GM18498 (cell line): ENCODE measurements at regions not wholly inside any gene's neighbourhood (a gene's known extent, or its start where the extent isn't known, plus 50 kb on each side); places are given as distances from the start of the nearest gene placed in this dataset.
"Not testable (repeated sequence)": the region's sequence is repeated elsewhere in the genome, so short reads cannot be mapped to it uniquely, and the experiment has no call there.

Experiments
- ATAC-seq: cut with Tn5 transposase; IDR thresholded peaks from one replicate; pipeline ENCODE4 v1.9.1; 2021; ENCODE audit warnings: mild to moderate bottlenecking, moderate library complexity; ENCODE audit not compliant: unreplicated experiment

GRCh38 chr2:166647935-166648334, 153.9 kb upstream of the SCN7A start:
- no peak for ATAC-seq

GRCh38 chr2:166643980-166644379, 149.9 kb upstream of the SCN7A start:
- no peak for ATAC-seq

- ATAC-seq, result not testable (repeated sequence)
Measured at GRCh38 chr2:166641516-166641915, 147.5 kb upstream of the SCN7A start.

- ATAC-seq, result no peak
Measured at GRCh38 chr2:166637051-166637450, 143.0 kb upstream of the SCN7A start.

DNA sequence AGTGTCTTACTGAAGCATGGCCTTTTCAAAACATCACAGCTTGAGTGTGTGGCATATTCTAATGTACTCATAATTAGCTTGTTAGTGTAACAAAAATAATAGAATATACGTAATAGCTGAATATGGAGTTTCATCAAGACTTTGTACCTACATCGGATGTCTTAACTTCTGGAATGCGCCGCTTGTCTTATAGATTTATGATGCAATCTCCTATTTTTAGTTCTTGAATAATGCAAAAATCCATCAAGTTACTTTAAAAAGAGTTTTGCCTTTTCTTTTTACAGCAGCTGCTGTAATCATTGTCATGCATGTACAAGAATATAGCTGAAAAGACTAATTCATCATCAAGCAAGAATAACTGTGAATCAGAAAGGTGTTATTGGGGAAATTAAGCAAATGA, 140.7 kb upstream of the SCN7A start:
- no peak for ATAC-seq

DNA sequence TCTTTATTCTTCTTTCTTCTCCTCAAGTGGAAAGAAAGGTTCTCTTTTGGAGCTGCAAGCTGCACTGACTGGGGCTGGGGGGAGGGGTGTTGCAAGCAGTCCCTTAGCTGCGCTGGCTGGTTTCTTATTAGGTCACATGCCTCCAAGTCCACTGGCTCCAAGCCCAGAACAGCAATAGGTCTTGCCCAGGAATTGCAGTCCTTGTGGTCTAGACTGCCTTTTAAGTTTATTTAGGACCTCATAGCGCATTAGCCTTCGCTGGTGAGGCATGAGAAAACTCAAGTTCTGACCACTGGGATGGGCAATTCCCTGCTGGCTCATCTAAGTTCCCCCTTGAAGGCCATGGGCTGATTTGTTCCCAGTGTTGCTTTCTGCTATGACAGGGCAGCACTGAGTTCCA, 138.6 kb upstream of the SCN7A start:
- no peak for ATAC-seq

- ATAC-seq, result no peak
Measured at GRCh38 chr2:166628478-166629136, 134.6 kb upstream of the SCN7A start.

DNA sequence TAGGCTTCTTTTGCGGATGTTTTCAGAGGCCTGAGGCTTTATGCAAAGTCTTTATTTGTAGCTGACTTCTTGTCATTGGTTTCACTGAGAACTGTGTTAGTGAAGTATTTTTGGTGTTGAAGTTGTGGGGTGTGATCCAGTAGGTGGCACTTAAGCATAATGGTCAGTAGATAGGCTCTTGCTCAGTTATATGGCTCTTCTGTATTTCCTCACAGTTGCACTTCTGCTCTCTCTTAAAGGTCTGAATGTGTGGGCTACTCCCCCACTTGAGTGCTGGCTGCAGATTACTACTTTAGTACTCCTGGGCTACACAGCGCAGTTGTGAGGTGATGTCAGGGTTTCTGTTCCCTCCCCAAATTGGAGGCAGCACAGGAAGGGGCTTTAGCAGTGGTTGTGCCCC, 133.8 kb upstream of the SCN7A start:
- ATAC-seq, result peak; percentile 64

GRCh38 chr2:166625670-166626069, 131.6 kb upstream of the SCN7A start:
- ATAC-seq, result no peak

GRCh38 chr2:166614503-166614902, 120.5 kb upstream of the SCN7A start:
- ATAC-seq, result no peak

DNA sequence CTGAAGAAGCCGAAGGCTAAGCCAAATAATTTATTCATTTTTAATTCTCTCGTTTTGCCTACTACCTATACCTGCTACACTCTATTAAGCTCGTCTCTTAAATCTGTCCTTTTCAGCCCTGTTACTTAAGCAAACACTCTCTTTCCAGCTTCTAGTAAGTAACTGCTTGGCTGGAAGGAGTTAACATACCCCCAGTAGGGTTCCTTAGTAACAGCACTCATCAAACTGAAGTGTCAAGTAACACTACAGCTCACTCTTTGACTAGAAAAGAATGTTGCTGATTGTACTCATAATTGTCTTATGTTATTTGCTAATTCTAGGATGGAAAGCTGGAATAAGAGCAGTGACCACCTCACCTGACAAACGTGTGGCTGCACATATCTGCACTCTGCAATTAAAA, 120.0 kb upstream of the SCN7A start:
- ATAC-seq, result no peak

DNA sequence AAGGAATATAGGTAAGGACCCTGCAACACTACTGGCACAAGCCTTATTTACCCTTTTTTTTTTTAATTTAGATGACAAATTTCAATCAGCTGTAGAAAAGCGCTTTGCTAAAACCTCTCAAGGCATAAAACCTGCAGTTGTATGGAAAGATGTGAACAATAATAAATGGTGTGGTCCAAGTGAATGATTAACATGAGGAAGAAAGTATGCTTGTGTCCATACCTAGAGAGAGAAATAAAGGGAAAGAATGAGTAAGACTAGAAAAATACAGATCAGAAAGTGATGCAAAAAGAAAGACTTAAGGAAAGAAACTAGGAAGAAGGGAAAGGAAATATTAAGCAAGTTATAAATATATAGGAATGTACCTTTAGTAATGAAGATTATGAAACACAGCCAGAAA, 119.2 kb upstream of the SCN7A start:
- no peak for ATAC-seq

DNA sequence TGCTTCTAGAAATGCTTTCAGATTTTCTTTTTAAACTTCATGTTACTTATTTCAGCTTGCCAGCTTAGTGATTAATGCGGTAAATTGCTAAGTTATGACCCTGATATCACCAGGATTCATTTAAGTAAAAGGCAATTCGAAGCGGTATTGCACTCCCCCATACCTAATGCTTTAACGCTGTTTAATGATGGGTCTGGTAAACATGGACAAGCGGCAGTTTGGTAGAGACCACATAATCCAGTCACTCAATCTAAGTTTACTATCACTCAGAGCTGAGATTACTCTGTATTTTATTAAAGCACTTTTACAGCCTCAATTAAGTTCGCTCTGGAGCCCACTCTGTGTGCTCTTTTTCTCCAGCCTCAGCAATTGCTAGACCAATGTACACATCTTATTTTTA, 118.2 kb upstream of the SCN7A start:
- no peak for ATAC-seq

DNA sequence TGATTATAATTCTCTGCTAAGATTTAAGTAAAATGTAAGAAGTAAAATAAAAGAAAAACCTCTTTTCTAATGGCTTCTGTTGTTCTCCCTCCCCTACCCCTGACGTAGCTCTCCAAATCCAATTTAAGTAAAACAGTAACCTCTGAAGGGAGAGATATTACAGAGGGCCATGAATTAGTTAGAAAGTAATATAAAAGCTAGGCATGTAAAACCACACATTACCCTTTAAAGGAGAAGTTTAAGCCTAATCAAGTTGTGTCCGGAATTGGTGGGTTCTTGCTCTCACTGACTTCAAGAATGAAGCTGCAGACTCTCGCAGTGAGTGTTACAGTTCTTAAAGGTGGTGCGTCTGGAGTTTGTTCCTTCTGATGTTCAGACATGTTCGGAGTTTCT, 116.9 kb upstream of the SCN7A start:
- no peak for ATAC-seq

DNA sequence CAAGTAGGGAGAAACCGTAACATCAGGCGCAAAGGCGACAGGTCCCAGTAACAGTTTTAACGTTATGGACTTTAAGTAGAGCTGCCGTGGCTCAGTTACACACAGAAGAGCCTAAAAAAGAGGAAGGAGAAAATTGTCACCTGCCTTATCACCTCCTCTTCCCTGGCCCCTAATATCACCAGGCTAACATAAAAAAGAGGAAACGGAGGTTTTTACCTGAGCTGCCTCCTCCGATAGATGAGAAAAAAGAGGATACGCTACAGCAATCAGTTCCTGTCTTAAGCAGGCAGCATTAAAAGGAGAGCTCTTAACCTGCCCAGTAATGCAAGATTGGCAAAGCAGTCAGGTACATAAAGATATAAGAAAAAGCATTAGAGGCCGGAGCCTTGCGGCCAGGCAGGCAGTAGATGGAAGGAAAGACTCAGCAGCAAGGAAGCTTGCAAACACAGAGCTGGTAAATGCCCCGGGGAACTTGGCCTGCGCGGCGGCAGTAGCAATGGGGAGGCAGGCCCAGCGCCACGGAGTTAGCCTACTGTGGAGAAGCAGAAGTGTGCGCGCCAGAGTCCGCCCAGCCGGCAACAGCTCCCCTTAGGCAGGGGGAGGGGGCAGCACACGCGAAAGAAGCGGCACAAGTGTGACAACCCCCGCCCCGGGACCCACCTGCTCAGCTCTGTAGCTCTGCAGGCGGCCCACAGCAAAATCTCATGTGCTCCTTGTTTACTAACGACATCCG, 116.3 kb upstream of the SCN7A start:
- ATAC-seq, result no peak

- ATAC-seq, result no peak
Measured at GRCh38 chr2:166609183-166609959, 115.3 kb upstream of the SCN7A start.

DNA sequence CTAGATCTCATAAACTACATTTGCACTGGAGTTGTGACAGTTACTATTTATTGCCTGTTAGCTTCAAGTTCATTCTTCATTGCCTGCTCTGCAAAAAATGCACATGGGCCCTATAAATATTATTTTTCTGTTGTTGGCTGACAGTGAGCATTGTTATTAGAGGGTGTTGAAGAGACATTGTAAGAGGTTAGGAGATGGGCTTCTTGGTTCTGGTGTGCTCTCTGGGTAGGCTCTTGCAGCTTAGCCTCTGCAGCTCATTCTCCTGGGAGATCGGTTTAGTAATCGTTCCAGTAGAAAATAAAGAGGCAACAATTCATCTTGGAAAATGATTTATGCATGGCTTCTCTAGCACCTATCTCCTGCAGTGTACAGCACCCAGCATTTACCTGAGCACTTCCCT, 113.8 kb upstream of the SCN7A start:
- no peak for ATAC-seq

DNA sequence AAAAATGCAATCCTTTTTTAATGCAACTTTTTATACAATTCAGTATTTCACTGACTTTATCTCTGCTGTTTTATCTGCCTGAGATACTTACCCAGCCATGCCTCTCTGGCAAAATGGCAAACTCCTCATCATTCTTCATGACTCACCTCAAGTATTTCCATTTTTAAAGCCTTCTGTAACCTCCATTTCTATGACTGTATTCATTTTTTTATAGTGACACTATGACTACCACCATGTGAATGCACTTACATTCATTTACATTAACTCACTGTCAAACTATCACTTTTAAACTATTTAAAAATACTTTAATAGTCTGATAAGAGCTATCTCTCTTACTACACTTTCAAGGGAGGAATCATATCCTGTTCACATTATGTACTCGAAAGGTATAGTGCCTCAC, 99.4 kb upstream of the SCN7A start:
- no peak for ATAC-seq

DNA sequence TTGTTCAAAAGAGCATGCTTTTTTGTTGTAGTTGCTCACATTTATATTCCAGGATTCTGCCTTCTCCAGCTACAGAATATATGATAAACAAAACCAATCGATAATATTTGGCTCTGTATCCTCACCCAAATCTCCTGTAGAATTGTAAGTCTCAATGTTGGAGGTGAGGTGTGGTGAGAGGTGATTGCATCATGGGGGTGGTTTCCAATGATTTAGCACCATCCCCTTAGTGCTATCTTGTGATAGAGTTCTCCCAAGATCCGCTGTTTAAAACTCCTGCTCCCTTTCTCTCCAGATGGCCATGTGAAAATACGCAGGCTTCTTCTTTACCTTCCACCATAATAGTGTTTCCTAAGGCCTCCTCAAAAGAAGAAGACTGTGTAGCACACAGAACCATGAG, 98.7 kb upstream of the SCN7A start:
- ATAC-seq, result no peak

DNA sequence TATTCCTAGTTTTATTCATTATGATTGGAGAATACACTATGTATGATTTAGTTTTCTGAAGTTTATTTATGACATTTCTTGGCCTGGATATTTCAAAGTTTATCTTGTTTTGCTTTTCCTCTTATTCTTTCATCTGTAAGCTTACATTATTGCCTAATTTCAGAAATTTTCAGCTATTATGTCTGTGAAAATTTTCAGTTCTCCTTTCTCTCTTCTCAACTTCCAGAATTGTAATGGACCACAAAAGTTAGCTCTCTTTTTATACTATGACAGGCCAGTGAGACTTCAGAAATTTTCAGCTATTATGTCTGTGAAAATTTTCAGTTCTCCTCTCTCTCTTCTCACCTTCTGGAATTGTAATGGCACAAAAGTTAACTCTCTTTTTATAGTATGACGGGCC, 97.2 kb upstream of the SCN7A start:
- no peak for ATAC-seq

DNA sequence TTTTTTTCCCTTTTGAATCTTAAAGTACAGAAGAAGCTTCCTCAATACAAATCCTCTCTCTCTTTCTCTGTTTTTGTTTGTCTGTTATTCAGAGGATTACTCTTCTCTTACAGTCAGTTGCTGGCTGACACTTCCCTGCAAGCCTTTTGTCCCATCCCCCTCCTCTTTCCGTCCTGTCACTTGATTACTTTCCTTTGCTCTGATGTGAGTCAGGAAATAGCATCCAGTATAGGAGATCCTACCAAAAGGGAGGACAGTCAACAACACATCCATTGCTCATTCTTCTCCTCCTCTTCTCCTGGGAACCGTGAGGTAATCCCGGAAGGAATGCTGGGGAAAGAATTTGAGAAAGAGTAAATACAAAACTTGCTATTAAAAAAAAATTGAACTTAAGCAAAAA, 79.3 kb upstream of the SCN7A start:
- no peak for ATAC-seq

- no peak for ATAC-seq
Measured at GRCh38 chr2:166572937-166573336, 78.9 kb upstream of the SCN7A start.
